COLO668 (cell line): ENCODE measurements at regions not wholly inside any gene's neighbourhood (a gene's known extent, or its start where the extent isn't known, plus 50 kb on each side); places are given as distances from the start of the nearest gene placed in this dataset.
A peak's percentile ranks its signal among the peaks of the same experiment; 100 is the strongest.

Source experiments
- DNase-seq: peaks from one replicate; lab custom pipeline; 2025; ENCODE audit not compliant: unreplicated experiment; lab: John Stamatoyannopoulos, UW

- no peak for DNase-seq
Measured at GRCh38 chr16:11472410-11472809, 114.3 kb downstream of the LITAF start.

GRCh38 chr16:11472851-11473250 lies 113.9 kb downstream of the LITAF start:
- no peak for DNase-seq

GRCh38 chr16:11473728-11474127 lies 113.0 kb downstream of the LITAF start:
- no peak for DNase-seq

- DNase-seq, result peak; percentile 5
Measured at GRCh38 chr16:11474617-11475291, 112.0 kb downstream of the LITAF start.

GRCh38 chr16:11475896-11476630 lies 110.7 kb downstream of the LITAF start:
- DNase-seq, result no peak

GRCh38 chr16:11476676-11477075 lies 110.0 kb downstream of the LITAF start:
- DNase-seq, result no peak

GRCh38 chr16:11478431-11479119 lies 108.1 kb downstream of the LITAF start:
- no peak for DNase-seq

- DNase-seq, result no peak
Measured at GRCh38 chr16:11479916-11480315, 106.8 kb downstream of the LITAF start.

- DNase-seq, result no peak
Measured at GRCh38 chr16:11480634-11481033, 106.1 kb downstream of the LITAF start.

- DNase-seq, result no peak
Measured at GRCh38 chr16:11481987-11482386, 104.7 kb downstream of the LITAF start.

- no peak for DNase-seq
Measured at GRCh38 chr16:11482946-11483748, 103.6 kb downstream of the LITAF start.

GRCh38 chr16:11484691-11485258 lies 101.9 kb downstream of the LITAF start:
- no peak for DNase-seq

- no peak for DNase-seq
Measured at GRCh38 chr16:11485676-11486075, 101.0 kb downstream of the LITAF start.

- no peak for DNase-seq
Measured at GRCh38 chr16:11487289-11487688, 99.4 kb downstream of the LITAF start.

- no peak for DNase-seq
Measured at GRCh38 chr16:11488304-11488703, 98.4 kb downstream of the LITAF start.

- DNase-seq, result no peak
Measured at GRCh38 chr16:11491524-11491923, 95.2 kb downstream of the LITAF start.

GRCh38 chr16:11492808-11493530 lies 93.8 kb downstream of the LITAF start:
- DNase-seq, result no peak

- DNase-seq, result no peak
Measured at GRCh38 chr16:11493531-11493929, 93.2 kb downstream of the LITAF start.

- DNase-seq, result no peak
Measured at GRCh38 chr16:11494029-11494428, 92.7 kb downstream of the LITAF start.

- no peak for DNase-seq
Measured at GRCh38 chr16:11494433-11494832, 92.3 kb downstream of the LITAF start.
